ENCODE measurements at regions not wholly inside any gene's neighbourhood (a gene's known extent, or its start where the extent isn't known, plus 50 kb on each side); places are given as distances from the start of the nearest gene placed in this dataset.
"Not testable (repeated sequence)": the region's sequence is repeated elsewhere in the genome, so short reads cannot be mapped to it uniquely, and the experiment has no call there.

DNA sequence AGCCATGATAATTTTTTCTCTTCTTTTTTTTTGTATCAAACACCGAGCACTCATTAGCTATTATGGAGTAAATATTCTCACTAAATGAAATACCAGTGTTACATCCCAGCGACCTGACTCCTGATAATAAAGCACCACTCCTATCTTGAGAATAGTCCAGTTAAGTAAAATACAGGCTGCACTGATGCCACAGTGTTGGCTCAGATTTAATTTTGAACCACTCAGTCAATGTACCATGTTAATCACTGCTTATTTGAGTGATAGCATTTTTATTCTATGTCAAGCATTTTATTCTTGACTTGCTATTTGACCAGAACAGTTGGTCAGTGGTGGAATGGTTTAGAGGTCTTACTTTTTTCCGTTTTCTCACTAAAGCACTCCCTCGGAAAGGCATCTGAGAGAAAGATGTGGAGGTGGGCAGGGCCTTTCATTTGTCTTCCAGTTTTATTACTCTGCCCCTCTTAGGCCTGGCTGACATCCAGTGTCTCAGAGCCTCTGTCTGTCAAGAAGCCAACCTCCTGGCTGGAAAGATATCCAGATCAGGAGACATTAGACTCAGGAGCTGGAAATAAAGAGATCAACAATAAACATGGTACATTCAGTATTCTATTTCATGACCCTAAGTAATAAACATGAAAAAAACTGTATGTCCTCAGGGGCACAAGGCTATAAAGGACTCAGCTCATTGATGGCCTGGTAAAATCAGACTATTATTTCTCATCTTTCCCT is 457.8 kb downstream of the EPM2A start:
- no peak overlapping the region for H3K4me3 ChIP-seq
- H3K4me1 ChIP-seq = no peaks in the 10 kb centered on the region
- H3K27me3 ChIP-seq = no peaks in the 10 kb centered on the region
- H3K27ac ChIP-seq = no peak overlapping the region
- no peak for ATAC-seq
- H3K36me3 ChIP-seq = no peaks in the 10 kb centered on the region
- H3K9me3 ChIP-seq = no peaks in the 10 kb centered on the region
- TF ChIP-seq, protein P1, sequence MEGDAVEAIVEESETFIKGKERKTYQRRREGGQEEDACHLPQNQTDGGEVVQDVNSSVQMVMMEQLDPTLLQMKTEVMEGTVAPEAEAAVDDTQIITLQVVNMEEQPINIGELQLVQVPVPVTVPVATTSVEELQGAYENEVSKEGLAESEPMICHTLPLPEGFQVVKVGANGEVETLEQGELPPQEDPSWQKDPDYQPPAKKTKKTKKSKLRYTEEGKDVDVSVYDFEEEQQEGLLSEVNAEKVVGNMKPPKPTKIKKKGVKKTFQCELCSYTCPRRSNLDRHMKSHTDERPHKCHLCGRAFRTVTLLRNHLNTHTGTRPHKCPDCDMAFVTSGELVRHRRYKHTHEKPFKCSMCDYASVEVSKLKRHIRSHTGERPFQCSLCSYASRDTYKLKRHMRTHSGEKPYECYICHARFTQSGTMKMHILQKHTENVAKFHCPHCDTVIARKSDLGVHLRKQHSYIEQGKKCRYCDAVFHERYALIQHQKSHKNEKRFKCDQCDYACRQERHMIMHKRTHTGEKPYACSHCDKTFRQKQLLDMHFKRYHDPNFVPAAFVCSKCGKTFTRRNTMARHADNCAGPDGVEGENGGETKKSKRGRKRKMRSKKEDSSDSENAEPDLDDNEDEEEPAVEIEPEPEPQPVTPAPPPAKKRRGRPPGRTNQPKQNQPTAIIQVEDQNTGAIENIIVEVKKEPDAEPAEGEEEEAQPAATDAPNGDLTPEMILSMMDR (IDR thresholded peaks at IDR 0.05) = no peak
- no peak for TF ChIP-seq POLR2AphosphoS5 (IDR thresholded peaks at IDR 0.05)
- TF ChIP-seq EP300 (IDR thresholded peaks at IDR 0.05) = no peak
- TF ChIP-seq POLR2A (IDR thresholded peaks at IDR 0.05) = no peak
- 82 to 100% methylated on average over 3 to 4 of the region's 4 CpGs for WGBS, 2 donors (ENCODE audit: low coverage in 1 of 2)

DNA sequence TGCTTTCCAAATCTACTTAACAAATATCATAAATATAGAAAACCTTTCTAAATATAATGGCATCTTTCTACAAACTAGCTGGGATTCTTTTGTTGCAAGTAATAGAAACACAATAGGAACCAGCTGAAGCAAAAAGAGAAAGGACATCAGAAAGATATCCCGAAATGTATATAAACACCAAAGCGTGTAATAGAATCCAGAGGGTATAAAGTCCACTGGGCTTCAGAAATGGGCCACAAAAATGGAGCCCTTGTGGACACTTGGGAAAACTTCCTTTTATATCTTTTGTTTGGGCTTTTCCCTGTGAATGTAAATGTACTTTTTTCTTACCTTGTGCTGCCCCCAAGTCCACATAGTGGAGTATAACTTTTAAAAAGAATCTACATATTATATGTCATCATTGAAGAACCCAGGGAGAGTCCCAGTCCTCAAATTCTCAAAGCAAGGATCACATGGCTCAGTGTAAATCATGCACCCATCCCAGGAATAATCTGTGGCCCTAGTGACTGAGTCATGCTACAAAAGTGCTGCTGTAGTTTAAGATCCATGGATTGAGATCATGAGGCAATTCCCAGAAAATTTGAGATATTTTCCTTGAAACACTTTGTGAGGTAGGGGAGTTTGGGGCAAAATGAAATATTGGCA is 457.0 kb downstream of the EPM2A start:
- Histone ChIP-seq H3K36me3 (no peaks in the 10 kb centered on the region), H3K4me3 (no peak overlapping the region), H3K9me3 (no peaks in the 10 kb centered on the region), H3K27me3 (no peaks in the 10 kb centered on the region), H3K4me1 (no peaks in the 10 kb centered on the region), H3K27ac (no peak overlapping the region)
- TF ChIP-seq POLR2AphosphoS5 (IDR thresholded peaks at IDR 0.05) = no peak
- TF ChIP-seq EP300 (IDR thresholded peaks at IDR 0.05) = no peak
- no peak for TF ChIP-seq POLR2A (IDR thresholded peaks at IDR 0.05)
- TF ChIP-seq, protein P1 (IDR thresholded peaks at IDR 0.05) = no peak
- 56 to 80% methylated on average over 2 of the region's 2 CpGs for WGBS, 2 donors (ENCODE audit: low coverage in 1 of 2)
- no peak for ATAC-seq

DNA sequence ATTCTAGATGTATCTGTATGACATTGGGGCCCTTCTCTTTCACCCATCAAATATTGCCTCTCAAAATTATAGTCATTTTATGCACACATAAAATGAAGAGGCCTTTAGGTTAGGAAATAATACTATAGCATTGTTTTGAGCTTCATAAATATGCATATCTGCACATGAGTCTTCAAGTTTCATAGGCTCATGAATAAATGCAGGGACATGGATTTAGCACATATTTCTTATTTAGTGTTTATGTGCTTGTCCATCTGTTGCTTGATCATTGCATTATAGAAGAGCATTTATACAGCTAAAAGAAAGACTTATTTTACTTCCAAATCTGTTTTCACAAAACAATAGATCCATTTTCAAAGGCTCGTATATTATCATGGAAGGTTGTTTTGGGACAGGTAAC is 455.8 kb downstream of the EPM2A start:
- ATAC-seq = no peak
- no peak overlapping the region for H3K27ac ChIP-seq
- H3K27me3 ChIP-seq = no peaks in the 10 kb centered on the region
- H3K36me3 ChIP-seq = no peaks in the 10 kb centered on the region
- no peak for TF ChIP-seq EP300 (IDR thresholded peaks at IDR 0.05)
- TF ChIP-seq, protein P1 (IDR thresholded peaks at IDR 0.05) = no peak
- no peak for TF ChIP-seq POLR2A (IDR thresholded peaks at IDR 0.05)
- no peak for TF ChIP-seq POLR2AphosphoS5 (IDR thresholded peaks at IDR 0.05)
- no peak overlapping the region for H3K4me3 ChIP-seq
- no peaks in the 10 kb centered on the region for H3K9me3 ChIP-seq
- H3K4me1 ChIP-seq = no peaks in the 10 kb centered on the region
- 88 to 94% methylated on average over 1 of the region's 1 CpG for whole genome bisulfite sequencing, 2 donors (ENCODE audit: low coverage in 1 of 2)

DNA sequence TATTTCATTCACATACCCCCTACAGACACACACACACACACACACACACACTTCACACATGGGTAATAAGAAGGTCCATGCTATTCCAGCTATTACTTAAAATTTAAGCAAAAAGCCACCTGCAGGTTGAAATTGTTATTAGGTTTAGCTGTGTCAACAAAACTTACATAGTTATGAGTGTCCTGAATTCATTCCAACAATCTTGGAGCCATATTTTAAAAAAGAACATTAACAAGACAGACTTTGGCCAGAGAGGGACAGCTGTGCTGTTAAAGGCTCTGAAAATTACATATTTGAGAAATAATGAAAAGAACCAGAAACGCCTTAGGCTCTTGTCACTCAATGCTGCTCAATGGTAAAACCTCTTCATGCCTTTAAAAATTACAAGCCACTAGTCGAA is 455.3 kb downstream of the EPM2A start:
- Histone ChIP-seq H3K4me3 (no peak overlapping the region), H3K27ac (no peak overlapping the region), H3K4me1 (no peaks in the 10 kb centered on the region), H3K36me3 (no peaks in the 10 kb centered on the region), H3K9me3 (no peaks in the 10 kb centered on the region), H3K27me3 (no peaks in the 10 kb centered on the region)
- ATAC-seq = no peak
- TF ChIP-seq, protein P1 (IDR thresholded peaks at IDR 0.05) = no peak
- TF ChIP-seq EP300 (IDR thresholded peaks at IDR 0.05) (no peak), POLR2AphosphoS5 (IDR thresholded peaks at IDR 0.05) (no peak), POLR2A (IDR thresholded peaks at IDR 0.05) (no peak)
- WGBS, 2 donors (ENCODE audit: low coverage in 1 of 2) = 52 to 85% methylated on average over 2 of the region's 2 CpGs

DNA sequence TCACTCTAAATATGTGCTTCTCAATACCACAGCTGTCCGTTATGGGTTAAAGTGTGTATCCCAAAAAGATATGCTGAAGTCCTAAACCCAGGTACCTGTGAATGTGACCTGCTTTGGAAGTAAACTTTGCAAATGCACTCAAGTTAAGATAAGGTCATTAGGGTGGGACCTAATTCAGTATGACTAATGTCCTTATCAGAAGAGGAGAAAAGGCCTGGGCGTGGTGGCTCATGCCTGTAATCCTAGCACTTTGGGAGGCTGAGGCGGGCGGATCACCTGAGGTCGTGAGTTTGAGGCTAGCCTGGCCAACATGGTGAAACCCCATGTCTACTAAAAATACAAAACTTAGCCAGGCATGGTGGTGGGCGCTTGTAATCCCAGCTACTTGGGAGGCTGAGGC is 452.1 kb downstream of the EPM2A start:
- H3K4me3 ChIP-seq, H3K36me3 ChIP-seq, H3K27ac ChIP-seq, H3K4me1 ChIP-seq, H3K9me3 ChIP-seq, ATAC-seq, H3K27me3 ChIP-seq: not testable (repeated sequence)
- 87 to 100% methylated on average over 5 to 6 of the region's 6 CpGs for WGBS, 2 donors (ENCODE audit: low coverage in 1 of 2)

Measured in gastroesophageal sphincter (tissue), 4 donors.